HG03521 (cell line): ENCODE measurements at regions not wholly inside any gene's neighbourhood (a gene's known extent, or its start where the extent isn't known, plus 50 kb on each side); places are given as distances from the start of the nearest gene placed in this dataset.
"Not testable (repeated sequence)": the region's sequence is repeated elsewhere in the genome, so short reads cannot be mapped to it uniquely, and the experiment has no call there.

Source experiments
- ATAC-seq: cut with Tn5 transposase; IDR thresholded peaks from one replicate; pipeline ENCODE4 v1.9.1; 2021; ENCODE audit warnings: mild to moderate bottlenecking, moderate library complexity; ENCODE audit not compliant: unreplicated experiment

- no peak for ATAC-seq
Measured at GRCh38 chr14:45868377-45868776, 615.4 kb upstream of the MIS18BP1 start.

DNA sequence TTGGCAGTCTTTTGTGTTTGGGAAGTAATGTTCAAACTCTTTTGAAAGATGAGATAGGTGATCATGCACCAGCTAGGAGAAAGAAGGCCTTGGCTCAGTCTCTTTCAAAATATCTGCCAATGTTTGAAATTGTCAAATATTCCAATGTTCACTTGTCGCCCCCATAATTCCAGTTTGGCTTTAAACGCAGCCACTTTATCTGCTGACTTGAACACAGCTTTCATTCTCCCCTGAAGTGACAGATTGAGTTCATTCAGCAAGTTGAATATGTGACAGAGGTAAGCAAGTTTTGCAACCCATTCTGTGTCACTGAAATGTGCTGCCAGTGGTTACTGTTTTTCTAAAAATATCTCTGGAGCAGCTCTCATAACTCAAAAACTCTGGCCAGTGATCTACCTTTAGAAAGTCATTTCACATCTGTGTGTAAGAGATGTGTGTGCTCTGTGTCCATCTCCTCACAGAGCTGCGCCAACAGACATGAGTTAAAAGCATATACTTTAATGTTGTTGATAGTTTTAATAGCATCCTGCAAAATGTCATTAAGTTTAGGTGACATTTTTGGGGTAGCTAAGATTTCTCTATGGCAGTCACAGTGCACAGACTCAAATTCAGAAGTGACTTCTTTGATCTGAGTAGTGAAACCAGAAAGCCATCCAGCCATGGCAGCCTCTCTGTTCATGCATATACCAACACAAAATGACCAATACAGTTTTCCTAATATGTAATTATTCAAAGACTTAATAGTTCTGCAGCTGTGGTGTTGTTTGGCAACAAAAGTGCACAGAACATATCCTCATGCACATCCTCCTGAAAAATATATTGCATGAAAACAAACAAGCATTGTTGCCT lies 614.3 kb upstream of the MIS18BP1 start:
- no peak for ATAC-seq

- ATAC-seq: no peak
Measured at GRCh38 chr14:45838597-45838996, 585.6 kb upstream of the MIS18BP1 start.

DNA sequence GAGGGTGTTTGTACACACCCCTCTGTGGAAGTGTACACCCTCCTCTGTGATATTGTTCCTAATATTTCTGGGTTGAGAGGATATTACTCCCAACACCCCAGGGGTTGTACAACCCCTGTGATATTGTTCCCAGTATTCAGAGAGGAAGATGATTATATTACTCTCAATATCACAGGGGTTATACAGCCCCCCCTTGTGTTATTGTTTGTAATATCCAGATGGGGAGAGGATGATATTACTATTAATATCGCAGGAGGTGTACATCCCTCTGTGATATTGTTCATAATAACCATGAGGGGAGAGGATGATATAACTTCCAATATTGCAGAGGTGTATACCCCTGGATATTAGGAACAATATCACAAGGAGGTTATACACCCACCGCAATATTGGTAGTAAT lies 566.1 kb upstream of the MIS18BP1 start:
- no peak for ATAC-seq

DNA sequence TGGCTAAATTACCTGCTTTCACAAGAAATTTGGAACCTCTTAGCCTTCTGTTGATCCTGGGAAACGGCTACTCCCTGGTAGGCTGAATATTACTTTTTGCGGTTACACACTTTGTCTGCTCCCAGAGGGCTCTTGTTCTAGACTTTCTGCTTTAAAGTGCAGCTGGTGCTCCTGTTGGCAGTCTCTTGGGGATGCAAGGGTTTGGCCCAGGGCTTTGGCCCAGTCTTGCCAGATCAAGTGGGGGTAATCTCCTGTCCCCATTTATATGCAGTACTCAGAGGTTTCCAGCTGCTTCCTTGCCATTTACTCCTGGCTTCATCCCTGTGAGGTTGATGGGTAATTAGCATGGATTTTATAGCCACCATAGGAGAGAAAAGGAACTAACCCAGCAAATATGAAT lies 558.2 kb upstream of the MIS18BP1 start:
- no peak for ATAC-seq

GRCh38 chr14:45810152-45810872 lies 557.3 kb upstream of the MIS18BP1 start:
- ATAC-seq: no peak

- ATAC-seq: no peak
Measured at GRCh38 chr14:45807178-45807899, 554.3 kb upstream of the MIS18BP1 start.

DNA sequence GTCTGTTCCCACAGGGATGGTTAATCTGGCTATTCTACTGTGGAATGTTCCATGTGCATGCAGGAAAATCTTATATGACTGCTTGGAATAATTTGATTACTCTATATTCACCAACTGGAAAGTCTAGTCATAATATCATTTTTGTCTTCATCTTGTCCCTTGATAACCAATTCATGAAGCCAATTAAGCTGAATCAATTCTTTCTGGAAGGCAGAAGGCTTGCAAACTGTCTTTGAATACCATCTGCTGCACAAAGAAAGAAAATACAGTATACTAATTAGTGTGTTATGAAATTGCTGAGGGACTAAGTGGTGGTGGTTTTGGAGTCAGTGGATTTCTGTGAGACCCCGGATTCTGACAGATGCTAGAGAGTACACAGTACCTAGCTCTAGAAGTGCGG lies 546.5 kb upstream of the MIS18BP1 start:
- ATAC-seq: no peak

GRCh38 chr14:45798659-45799058 lies 545.7 kb upstream of the MIS18BP1 start:
- no peak for ATAC-seq

GRCh38 chr14:45796006-45796405 lies 543.0 kb upstream of the MIS18BP1 start:
- ATAC-seq: not testable (repeated sequence)

- no peak for ATAC-seq
Measured at GRCh38 chr14:45793081-45793480, 540.1 kb upstream of the MIS18BP1 start.

DNA sequence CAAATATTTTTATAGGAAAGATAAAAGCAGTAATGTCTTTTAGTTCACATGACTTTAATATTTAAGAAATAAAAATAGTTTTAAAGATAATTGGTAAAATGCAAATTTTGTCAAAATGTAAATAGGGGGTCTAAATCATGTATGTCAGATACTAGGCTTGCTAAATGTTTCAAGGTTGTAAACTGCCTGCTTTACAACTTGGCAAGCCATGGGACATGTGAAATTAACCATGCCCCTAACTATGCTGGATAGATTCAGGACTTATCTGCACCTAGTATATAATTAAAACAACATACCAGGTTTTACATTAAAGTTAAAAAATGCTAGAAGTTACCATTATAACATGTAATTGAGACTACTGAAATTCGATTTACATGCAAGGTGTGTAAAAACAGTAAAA lies 537.3 kb upstream of the MIS18BP1 start:
- ATAC-seq: no peak

- no peak for ATAC-seq
Measured at GRCh38 chr14:45787167-45787566, 534.2 kb upstream of the MIS18BP1 start.

- ATAC-seq: no peak
Measured at GRCh38 chr14:45786266-45786665, 533.3 kb upstream of the MIS18BP1 start.

- no peak for ATAC-seq
Measured at GRCh38 chr14:45785240-45785639, 532.2 kb upstream of the MIS18BP1 start.

DNA sequence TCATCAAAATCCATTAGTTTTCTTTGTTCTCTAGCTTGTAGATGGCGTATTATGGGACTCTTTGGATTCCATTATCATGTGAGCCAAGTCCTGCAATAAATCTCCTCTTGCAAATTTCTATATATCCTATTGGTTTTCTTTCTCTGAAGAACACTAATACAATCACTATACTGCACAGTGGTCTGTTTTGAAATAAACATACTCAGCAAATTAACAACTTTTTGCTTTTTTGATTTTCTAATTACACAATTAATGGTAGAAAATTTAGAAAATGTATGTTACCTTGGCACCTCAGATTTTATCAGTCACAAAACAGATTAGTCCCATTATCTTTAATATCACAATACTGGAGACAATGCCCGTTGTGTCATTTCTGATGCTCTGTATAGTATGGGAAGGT lies 513.2 kb upstream of the MIS18BP1 start:
- no peak for ATAC-seq

GRCh38 chr14:45757655-45758054 lies 504.7 kb upstream of the MIS18BP1 start:
- ATAC-seq: no peak

GRCh38 chr14:45756412-45756811 lies 503.4 kb upstream of the MIS18BP1 start:
- ATAC-seq: not testable (repeated sequence)

DNA sequence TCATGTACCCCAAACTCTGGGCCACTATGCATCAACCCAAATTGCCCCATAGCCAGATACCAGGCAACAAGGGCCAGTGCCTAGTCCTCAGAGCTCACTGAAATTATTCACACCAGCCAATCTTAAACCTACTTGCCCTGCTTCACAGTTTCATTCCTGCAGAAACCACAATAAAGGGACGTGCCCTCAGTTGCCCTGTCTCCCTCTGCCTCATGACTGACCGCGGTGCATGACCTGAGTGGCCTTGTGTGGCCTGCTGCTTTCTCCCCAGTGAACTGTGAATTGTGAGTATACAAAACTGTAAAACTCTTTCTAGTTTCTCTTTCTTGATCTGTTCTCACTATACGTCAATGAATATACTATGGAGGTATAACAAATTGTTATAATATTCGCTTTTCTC lies 490.9 kb upstream of the MIS18BP1 start:
- ATAC-seq: no peak

DNA sequence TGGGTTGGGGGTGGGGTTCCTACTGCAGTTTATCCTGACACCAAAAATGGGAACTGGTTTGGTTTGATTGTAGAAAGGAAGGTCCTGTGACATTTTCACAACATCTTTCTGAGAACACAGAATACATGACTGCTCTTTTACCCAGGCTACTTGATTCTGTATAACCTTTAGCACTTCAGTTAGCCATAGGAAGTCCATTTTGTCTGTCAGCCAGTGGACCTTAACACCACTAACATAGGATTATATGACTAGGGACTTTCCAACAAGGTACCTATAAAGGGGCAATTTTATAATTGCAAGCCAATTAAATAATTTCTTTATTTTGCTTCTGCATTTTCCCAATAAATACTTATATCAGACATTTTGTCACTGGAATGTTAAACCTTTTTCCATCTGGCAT lies 489.2 kb upstream of the MIS18BP1 start:
- ATAC-seq: no peak

GRCh38 chr14:45728434-45729225 lies 475.6 kb upstream of the MIS18BP1 start:
- no peak for ATAC-seq
